ENCODE measurements at regions not wholly inside any gene's neighbourhood (a gene's known extent, or its start where the extent isn't known, plus 50 kb on each side); places are given as distances from the start of the nearest gene placed in this dataset.

DNA sequence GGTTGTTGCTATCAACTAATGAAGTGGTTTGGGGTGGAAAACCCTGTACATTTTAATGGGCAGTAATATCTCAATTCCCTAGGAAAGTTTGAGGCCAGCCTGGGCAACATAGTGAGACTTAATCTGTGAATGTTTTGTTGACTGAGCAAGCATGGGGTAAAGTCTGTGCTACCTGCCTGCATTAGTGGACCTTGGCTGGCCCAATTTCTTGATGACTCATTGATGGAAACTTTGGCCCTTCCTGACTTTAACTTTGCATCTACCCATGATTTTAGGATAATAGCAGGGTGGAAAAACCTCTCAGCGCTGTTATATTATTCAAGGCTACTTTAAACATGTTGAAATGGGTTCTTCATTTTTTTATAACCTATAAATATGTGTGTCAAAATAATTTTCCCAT is 389.4 kb upstream of the RORB start:
- H3K4me3 ChIP-seq (ENCODE audit: low read depth, low read length) = no peak overlapping the region
- DNase-seq (ENCODE audit: low read depth) = no peak
- TF ChIP-seq, protein P1, sequence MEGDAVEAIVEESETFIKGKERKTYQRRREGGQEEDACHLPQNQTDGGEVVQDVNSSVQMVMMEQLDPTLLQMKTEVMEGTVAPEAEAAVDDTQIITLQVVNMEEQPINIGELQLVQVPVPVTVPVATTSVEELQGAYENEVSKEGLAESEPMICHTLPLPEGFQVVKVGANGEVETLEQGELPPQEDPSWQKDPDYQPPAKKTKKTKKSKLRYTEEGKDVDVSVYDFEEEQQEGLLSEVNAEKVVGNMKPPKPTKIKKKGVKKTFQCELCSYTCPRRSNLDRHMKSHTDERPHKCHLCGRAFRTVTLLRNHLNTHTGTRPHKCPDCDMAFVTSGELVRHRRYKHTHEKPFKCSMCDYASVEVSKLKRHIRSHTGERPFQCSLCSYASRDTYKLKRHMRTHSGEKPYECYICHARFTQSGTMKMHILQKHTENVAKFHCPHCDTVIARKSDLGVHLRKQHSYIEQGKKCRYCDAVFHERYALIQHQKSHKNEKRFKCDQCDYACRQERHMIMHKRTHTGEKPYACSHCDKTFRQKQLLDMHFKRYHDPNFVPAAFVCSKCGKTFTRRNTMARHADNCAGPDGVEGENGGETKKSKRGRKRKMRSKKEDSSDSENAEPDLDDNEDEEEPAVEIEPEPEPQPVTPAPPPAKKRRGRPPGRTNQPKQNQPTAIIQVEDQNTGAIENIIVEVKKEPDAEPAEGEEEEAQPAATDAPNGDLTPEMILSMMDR (conservative IDR thresholded peaks at IDR 0.05; ENCODE audit: low read depth, low read length) = no peak

DNA sequence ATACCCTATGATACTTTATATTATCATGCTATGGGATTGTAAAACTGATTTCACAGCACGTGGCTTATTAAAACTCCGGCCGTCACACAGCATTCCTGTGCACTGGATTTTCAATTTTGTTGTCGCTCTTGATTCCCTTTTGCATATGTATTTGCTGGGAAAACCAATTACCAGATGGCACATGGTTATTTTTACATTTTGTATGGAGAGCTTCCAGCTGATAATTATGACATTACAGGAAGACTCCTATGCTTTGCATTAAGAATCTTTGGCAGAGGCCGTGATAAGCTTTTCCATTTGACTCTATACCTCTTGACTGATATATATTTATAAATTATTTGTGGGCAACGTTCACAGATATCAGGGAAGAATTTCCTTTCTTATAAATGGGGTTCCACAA is 381.2 kb upstream of the RORB start:
- no peak for DNase-seq (ENCODE audit: low read depth)
- TF ChIP-seq, protein P1 (conservative IDR thresholded peaks at IDR 0.05; ENCODE audit: low read depth, low read length) = no peak
- H3K4me3 ChIP-seq (ENCODE audit: low read depth, low read length) = no peak overlapping the region

DNA sequence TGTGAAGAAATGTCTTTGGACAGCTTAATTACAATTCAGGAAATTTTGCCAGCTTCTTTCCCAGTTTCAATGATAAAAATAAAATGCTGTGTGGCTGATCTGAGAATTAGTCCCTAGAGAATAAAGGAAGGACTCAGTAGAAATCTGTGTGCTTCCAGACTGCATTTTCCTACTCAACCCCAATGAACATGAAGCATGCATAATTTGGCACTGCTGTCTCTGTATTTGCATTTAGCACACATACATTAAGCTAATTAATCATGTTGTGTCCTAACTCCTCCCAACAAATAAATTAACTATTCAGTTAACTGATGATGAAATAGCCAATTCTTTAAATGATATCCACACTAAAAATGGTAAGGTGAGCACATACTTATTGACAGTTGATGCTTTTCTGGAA is 380.0 kb upstream of the RORB start:
- DNase-seq (ENCODE audit: low read depth) = no peak
- TF ChIP-seq, protein P1 (conservative IDR thresholded peaks at IDR 0.05; ENCODE audit: low read depth, low read length) = no peak
- no peak overlapping the region for H3K4me3 ChIP-seq (ENCODE audit: low read depth, low read length)

DNA sequence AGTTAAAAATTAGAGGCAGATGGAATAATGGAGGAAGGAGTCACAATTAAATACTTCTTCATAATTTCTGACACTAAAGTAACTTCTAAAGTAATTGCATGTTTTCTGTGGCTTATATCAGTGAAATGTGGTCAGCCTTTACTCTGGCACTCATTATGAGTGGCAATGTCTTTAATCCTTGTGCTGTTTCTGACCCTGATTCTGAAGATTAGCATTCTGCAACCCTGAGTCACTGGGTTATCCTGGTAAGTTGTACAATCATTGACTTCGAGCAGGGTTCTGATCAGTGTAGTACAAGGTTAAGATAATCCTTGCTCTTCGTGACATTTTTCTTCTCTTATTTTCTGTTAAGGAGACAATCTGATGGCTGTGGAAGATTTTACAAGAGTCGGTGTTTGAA is 379.4 kb upstream of the RORB start:
- DNase-seq (ENCODE audit: low read depth) = peak; percentile 64
- H3K4me3 ChIP-seq (ENCODE audit: low read depth, low read length) = no peak overlapping the region
- TF ChIP-seq, protein P1 (conservative IDR thresholded peaks at IDR 0.05; ENCODE audit: low read depth, low read length) = no peak

DNA sequence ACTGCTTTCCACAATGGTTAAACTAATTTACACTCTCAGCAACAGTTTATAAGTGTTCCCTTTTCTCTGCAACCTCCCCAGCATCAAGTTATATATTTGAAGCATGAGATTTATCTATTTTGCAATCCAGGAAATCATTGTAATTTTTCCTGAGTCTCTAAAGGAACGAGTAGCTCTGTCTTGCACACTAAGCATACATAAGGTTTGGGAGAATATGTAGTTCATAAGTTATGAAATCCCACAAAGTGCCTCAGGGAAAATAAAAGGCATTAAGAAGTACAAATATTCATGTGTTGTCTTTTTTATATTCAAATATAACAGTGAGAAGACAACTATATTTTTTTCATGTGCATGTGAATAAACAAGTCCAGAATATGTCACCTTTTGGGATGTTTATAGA is 377.1 kb upstream of the RORB start:
- TF ChIP-seq, protein P1 (conservative IDR thresholded peaks at IDR 0.05; ENCODE audit: low read depth, low read length) = no peak
- H3K4me3 ChIP-seq (ENCODE audit: low read depth, low read length) = no peak overlapping the region
- no peak for DNase-seq (ENCODE audit: low read depth)

DNA sequence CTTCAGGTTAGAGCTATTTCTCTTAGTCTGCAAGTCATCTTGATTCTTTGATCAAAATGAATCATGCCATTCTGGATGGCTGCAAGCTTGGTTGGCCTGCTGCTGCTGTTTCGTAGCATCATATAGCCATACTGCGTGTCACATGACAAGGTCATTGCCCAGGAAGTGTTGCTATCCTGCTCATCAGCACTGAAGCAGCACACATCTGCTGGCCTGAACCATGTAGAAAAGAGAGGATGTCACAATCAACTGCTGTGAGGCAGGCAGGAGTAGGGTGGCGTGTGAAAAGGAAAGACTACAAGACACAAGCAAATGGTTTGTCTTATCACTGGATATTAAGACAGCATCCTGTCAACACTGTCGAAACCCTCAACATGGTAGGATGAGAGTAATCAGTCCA is 376.7 kb upstream of the RORB start:
- TF ChIP-seq, protein P1 (conservative IDR thresholded peaks at IDR 0.05; ENCODE audit: low read depth, low read length) = no peak
- H3K4me3 ChIP-seq (ENCODE audit: low read depth, low read length) = no peak overlapping the region
- DNase-seq (ENCODE audit: low read depth) = no peak

DNA sequence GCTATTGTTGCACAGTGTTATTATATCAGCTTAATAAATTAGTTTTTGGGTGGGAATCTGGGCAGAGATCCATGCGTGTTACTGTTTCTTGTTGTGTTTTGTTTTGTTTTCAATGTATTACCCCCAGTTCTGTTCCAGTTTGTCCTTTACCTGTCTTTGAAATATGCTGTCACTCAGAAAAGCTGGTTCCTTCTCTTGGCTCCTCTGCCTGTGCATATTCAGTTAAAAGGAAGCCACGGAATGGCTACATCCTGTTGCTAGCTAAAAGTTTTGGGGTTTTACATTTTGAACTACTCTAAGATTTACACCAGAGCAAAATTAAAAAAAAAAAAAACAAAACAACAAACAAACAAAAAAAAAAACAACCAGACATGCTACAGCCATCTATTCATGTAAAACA is 374.9 kb upstream of the RORB start:
- H3K4me3 ChIP-seq (ENCODE audit: low read depth, low read length) = no peak overlapping the region
- DNase-seq (ENCODE audit: low read depth) = no peak
- TF ChIP-seq, protein P1 (conservative IDR thresholded peaks at IDR 0.05; ENCODE audit: low read depth, low read length) = no peak
